Vagina (tissue), 2 donors: ENCODE measurements at regions not wholly inside any gene's neighbourhood (a gene's known extent, or its start where the extent isn't known, plus 50 kb on each side); places are given as distances from the start of the nearest gene placed in this dataset.

Source experiments
- DNase-seq, 2 donors: peaks; one replicate each; pipeline ENCODE4 v3.0.0-alpha.2; 2017; ENCODE audit errors: extremely low spot score in 2 of 2
- H3K27ac ChIP-seq: fragments of 200-600 bp; sonication (generic); one replicate; pipeline ENCODE4 v1.5.1; 2019
- H3K27me3 ChIP-seq: fragments of 200-600 bp; sonication (generic); one replicate; pipeline ENCODE4 v1.5.1; 2019
- H3K36me3 ChIP-seq, 2 donors: fragments of 200-600 bp; sonication (generic); one replicate each; pipeline ENCODE4 v1.5.1; 2017 to 2019
- H3K4me1 ChIP-seq: fragments of 200-600 bp; sonication (generic); one replicate; pipeline ENCODE4 v1.5.1; 2019
- H3K4me3 ChIP-seq, 2 donors: fragments of 200-600 bp; sonication (generic); 1 replicate in 1 of 2; 2 replicates in 1 of 2; pipeline ENCODE4 v1.5.1; 2016 to 2019
- H3K9me3 ChIP-seq: fragments of 200-600 bp; sonication (generic); one replicate; pipeline ENCODE4 v1.5.1; 2019
- POLR2A ChIP-seq, 2 donors: fragments of 450-650 bp; IDR thresholded peaks; one replicate each; pipeline ENCODE4 v1.6.1; 2017; ENCODE audit warnings: antibody characterized with exemption in 2 of 2, mild to moderate bottlenecking in 2 of 2, moderate library complexity in 2 of 2
- POLR2AphosphoS5 ChIP-seq, 2 donors: sonication (generic); formaldehyde crosslinking; IDR thresholded peaks; one replicate each; pipeline ENCODE4 v1.9.0; 2017; ENCODE audit warnings: antibody characterized with exemption in 2 of 2, mild to moderate bottlenecking in 2 of 2, low read depth in 1 of 2; ENCODE audit not compliant: insufficient read depth in 1 of 2
- intact Hi-C: fragments of 100-400 bp; cut with DNase I; formaldehyde crosslinking; loops from one replicate; pipeline ENCODE4 v1.15.1; 2023
- TF ChIP-seq, protein P1 (sequence below), 3 experiments: fragments of 450-650 bp in 2 of 3; fragments of 200-600 bp in 1 of 3; sonication (generic) in 1 of 3; IDR thresholded peaks; one replicate each; pipeline ENCODE4 v1.5.1; 2017 to 2019; ENCODE audit warnings: antibody characterized with exemption in 3 of 3, mild to moderate bottlenecking in 2 of 3, moderate library complexity in 2 of 3

DNA sequence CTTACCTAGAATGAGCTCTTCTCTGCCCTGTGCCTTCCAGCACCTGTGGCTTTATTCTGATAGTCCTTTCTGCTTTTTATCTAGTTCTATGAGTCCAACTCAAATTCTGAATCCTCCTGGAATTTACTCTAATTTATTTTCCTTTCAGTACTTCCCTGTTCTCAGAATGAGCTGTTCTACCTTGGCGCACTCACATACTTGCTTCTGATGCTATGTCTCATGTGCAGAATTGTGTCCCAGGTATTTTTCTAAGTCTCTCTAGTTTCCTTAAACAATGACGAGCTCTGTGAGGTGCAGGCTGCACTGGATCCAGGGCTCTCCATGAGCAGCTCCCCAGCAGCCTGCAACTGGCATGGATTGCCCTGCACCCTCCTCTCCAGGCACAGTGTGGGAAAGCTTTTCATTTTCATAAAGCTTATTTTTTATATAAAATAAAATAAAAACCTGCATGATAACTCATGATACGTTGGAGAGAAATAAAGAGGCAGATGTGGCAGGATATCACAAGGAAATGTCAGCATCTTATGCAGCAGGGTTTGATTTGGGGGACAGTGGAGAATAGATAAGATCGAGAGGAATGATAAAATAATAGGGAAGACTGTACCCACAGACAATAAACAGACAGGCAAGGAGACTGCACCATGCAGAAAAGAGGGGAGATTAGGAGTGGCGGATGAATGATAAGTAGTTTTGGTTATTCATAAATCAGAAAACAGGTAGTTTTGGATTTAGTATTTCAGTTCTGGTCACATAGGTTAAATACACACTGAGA is 258.2 kb upstream of the POM121L12 start:
- Histone ChIP-seq H3K27me3 (no peaks in the 10 kb centered on the region), H3K9me3 (no peaks in the 10 kb centered on the region), H3K27ac (no peak overlapping the region), H3K4me3 (no peak overlapping the region), H3K36me3 (no peaks in the 10 kb centered on the region), H3K4me1 (no peaks in the 10 kb centered on the region)
- DNase-seq, result no peak
- TF ChIP-seq, protein P1, sequence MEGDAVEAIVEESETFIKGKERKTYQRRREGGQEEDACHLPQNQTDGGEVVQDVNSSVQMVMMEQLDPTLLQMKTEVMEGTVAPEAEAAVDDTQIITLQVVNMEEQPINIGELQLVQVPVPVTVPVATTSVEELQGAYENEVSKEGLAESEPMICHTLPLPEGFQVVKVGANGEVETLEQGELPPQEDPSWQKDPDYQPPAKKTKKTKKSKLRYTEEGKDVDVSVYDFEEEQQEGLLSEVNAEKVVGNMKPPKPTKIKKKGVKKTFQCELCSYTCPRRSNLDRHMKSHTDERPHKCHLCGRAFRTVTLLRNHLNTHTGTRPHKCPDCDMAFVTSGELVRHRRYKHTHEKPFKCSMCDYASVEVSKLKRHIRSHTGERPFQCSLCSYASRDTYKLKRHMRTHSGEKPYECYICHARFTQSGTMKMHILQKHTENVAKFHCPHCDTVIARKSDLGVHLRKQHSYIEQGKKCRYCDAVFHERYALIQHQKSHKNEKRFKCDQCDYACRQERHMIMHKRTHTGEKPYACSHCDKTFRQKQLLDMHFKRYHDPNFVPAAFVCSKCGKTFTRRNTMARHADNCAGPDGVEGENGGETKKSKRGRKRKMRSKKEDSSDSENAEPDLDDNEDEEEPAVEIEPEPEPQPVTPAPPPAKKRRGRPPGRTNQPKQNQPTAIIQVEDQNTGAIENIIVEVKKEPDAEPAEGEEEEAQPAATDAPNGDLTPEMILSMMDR (IDR thresholded peaks at IDR 0.05), result no peak
- TF ChIP-seq POLR2AphosphoS5 (IDR thresholded peaks at IDR 0.05; ENCODE audit: insufficient read depth in 1 of 2, low read depth in 1 of 2), result no peak
- intact Hi-C loops, result no loop called here

- no peak for TF ChIP-seq POLR2AphosphoS5 (IDR thresholded peaks at IDR 0.05; ENCODE audit: insufficient read depth in 1 of 2, low read depth in 1 of 2)
- TF ChIP-seq, protein P1 (IDR thresholded peaks at IDR 0.05), result no peak
- no peak for TF ChIP-seq POLR2A (IDR thresholded peaks at IDR 0.05)
- Histone ChIP-seq H3K27me3 (no peaks in the 10 kb centered on the region), H3K4me1 (no peaks in the 10 kb centered on the region), H3K4me3 (no peak overlapping the region), H3K27ac (no peak overlapping the region), H3K36me3 (no peaks in the 10 kb centered on the region), H3K9me3 (no peaks in the 10 kb centered on the region)
- no peak for DNase-seq
- intact Hi-C loops, result no loop called here
Measured at GRCh38 chr7:52775876-52776275, 259.6 kb upstream of the POM121L12 start.

GRCh38 chr7:52771177-52771576 is 264.3 kb upstream of the POM121L12 start:
- TF ChIP-seq POLR2A (IDR thresholded peaks at IDR 0.05), result no peak
- TF ChIP-seq, protein P1 (IDR thresholded peaks at IDR 0.05), result no peak
- TF ChIP-seq POLR2AphosphoS5 (IDR thresholded peaks at IDR 0.05; ENCODE audit: insufficient read depth in 1 of 2, low read depth in 1 of 2), result no peak
- H3K27ac ChIP-seq, result no peak overlapping the region
- intact Hi-C loops, result no loop called here
- no peaks in the 10 kb centered on the region for H3K27me3 ChIP-seq
- no peaks in the 10 kb centered on the region for H3K36me3 ChIP-seq
- H3K4me3 ChIP-seq, result no peak overlapping the region
- no peaks in the 10 kb centered on the region for H3K9me3 ChIP-seq
- DNase-seq, result no peak
- no peaks in the 10 kb centered on the region for H3K4me1 ChIP-seq

GRCh38 chr7:52764492-52765169 is 270.8 kb upstream of the POM121L12 start:
- Histone ChIP-seq H3K27ac (no peak overlapping the region), H3K36me3 (no peaks in the 10 kb centered on the region), H3K4me3 (no peak overlapping the region), H3K4me1 (no peaks in the 10 kb centered on the region), H3K9me3 (no peaks in the 10 kb centered on the region), H3K27me3 (no peaks in the 10 kb centered on the region)
- no peak for DNase-seq
- TF ChIP-seq POLR2A (IDR thresholded peaks at IDR 0.05) (no peak), POLR2AphosphoS5 (IDR thresholded peaks at IDR 0.05; ENCODE audit: insufficient read depth in 1 of 2, low read depth in 1 of 2) (no peak)
- TF ChIP-seq, protein P1 (IDR thresholded peaks at IDR 0.05), result no peak
- intact Hi-C loops, result no loop called here

DNA sequence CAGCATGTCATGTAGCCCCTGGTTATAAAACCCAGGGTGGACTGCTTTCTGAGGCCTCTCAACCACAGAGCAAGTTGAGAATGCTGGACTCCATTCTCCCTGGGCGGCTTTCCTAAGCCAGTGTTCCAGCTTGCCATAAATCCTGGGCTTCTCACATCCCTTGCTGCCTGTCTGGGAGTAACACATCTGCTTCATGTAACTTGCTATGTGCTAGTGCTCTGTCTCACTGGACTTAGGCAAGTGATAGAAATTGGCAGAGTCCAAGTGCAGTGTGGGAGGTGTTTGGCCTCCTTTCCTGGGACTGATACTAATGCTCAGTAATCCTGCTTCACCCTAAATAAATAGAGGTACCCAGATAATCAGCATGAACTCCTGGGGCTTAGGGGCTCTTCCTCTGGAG is 277.1 kb upstream of the POM121L12 start:
- Histone ChIP-seq H3K27ac (no peak overlapping the region), H3K9me3 (no peaks in the 10 kb centered on the region), H3K4me1 (no peaks in the 10 kb centered on the region), H3K27me3 (no peaks in the 10 kb centered on the region), H3K4me3 (no peak overlapping the region), H3K36me3 (no peaks in the 10 kb centered on the region)
- no peak for TF ChIP-seq POLR2A (IDR thresholded peaks at IDR 0.05)
- TF ChIP-seq POLR2AphosphoS5 (IDR thresholded peaks at IDR 0.05; ENCODE audit: insufficient read depth in 1 of 2, low read depth in 1 of 2), result no peak
- DNase-seq, result no peak
- intact Hi-C loops, result no loop called here
